ENCODE measurements at regions not wholly inside any gene's neighbourhood (a gene's known extent, or its start where the extent isn't known, plus 50 kb on each side); places are given as distances from the start of the nearest gene placed in this dataset.

DNA sequence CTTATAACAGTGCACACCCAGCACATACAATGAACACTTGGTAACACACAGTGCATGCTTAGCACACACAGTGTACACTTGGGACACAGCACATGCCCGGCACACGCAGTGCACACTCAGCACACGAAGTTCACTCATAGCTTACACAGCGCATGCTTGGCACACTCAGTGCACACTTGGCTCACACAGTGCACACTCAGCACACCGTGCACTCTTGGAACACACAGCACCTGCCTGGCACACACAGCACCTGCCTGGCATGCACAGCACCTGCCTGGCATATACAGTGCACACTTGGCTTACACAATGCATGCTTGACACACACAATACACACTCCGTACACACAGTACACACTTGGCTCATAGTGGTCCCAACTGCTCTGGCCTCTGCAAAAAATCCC, 128.2 kb downstream of the GALR1 start:
- no peak for DNase-seq (ENCODE audit: extremely low spot score in 2 of 2)
- H3K4me3 ChIP-seq = no peak overlapping the region
- TF ChIP-seq, protein P1, sequence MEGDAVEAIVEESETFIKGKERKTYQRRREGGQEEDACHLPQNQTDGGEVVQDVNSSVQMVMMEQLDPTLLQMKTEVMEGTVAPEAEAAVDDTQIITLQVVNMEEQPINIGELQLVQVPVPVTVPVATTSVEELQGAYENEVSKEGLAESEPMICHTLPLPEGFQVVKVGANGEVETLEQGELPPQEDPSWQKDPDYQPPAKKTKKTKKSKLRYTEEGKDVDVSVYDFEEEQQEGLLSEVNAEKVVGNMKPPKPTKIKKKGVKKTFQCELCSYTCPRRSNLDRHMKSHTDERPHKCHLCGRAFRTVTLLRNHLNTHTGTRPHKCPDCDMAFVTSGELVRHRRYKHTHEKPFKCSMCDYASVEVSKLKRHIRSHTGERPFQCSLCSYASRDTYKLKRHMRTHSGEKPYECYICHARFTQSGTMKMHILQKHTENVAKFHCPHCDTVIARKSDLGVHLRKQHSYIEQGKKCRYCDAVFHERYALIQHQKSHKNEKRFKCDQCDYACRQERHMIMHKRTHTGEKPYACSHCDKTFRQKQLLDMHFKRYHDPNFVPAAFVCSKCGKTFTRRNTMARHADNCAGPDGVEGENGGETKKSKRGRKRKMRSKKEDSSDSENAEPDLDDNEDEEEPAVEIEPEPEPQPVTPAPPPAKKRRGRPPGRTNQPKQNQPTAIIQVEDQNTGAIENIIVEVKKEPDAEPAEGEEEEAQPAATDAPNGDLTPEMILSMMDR (IDR thresholded peaks at IDR 0.05) = no peak
- TF ChIP-seq POLR2A (IDR thresholded peaks at IDR 0.05) = no peak
- TF ChIP-seq POLR2AphosphoS5 (IDR thresholded peaks at IDR 0.05; ENCODE audit: insufficient read depth in 1 of 2, low read depth in 1 of 2) = no peak

DNA sequence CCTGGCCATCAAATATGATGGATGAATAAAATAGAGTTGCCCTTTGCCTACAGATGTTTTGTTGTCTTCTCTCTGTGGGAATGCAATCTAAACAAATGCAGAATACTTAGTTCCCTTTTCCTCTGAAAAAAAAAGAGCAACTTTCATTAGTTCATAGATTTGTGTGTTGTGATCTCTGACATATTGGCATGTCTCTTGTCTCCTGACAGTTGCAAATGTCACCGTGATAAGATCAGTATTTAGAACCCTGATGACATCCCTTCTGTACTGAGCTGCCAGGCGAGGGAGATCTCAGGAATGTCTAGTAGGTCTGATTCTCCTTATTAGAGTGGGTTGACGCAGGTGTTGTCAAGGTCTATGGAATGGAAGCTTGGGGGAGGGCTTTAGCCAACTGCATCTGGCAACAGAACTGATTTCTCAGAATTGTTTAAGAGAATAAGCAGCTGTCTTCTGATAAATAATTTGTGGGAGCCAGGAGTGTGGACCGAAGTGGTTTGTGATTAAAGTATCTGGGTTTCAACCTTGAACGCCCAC, 130.4 kb downstream of the GALR1 start:
- H3K4me1 ChIP-seq = no peaks in the 10 kb centered on the region
- H3K36me3 ChIP-seq = no peaks in the 10 kb centered on the region
- DNase-seq (ENCODE audit: extremely low spot score in 2 of 2) = no peak
- TF ChIP-seq, protein P1 (IDR thresholded peaks at IDR 0.05) = no peak
- TF ChIP-seq POLR2A (IDR thresholded peaks at IDR 0.05) (no peak), POLR2AphosphoS5 (IDR thresholded peaks at IDR 0.05; ENCODE audit: insufficient read depth in 1 of 2, low read depth in 1 of 2) (no peak)
- intact Hi-C loops (cut with DNase I) = no loop called here
- H3K9me3 ChIP-seq = no peaks in the 10 kb centered on the region
- no peak overlapping the region for H3K27ac ChIP-seq
- H3K4me3 ChIP-seq = no peak overlapping the region
- H3K27me3 ChIP-seq = no peaks in the 10 kb centered on the region

More for the DNA sequence above, 128.2 kb downstream of the GALR1 start:
- intact Hi-C loops (cut with DNase I) = no loop called here
- H3K27ac ChIP-seq = no peak overlapping the region
- no peaks in the 10 kb centered on the region for H3K4me1 ChIP-seq
- no peaks in the 10 kb centered on the region for H3K36me3 ChIP-seq
- H3K27me3 ChIP-seq = no peaks in the 10 kb centered on the region
- no peaks in the 10 kb centered on the region for H3K9me3 ChIP-seq

DNA sequence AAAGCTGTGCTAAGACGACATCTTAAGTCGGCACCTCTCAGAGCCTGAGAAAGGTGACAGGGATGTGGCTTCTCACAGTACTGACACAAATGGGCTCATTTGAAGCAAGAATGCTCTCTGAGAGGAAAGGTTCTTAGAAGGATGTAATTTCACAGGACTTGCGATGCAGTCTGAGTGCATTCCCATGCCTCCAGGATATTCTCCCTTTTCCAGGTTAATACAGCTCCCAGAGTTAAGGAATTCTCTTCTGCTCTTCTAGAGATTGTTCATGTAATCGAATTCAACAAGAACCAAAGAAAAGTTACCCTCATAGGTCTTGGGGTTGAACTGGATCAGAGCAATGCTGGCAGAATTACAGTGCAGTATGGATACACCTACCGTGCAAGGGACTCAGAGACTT, 131.0 kb downstream of the GALR1 start:
- DNase-seq (ENCODE audit: extremely low spot score in 2 of 2) = no peak
- Histone ChIP-seq H3K27ac (no peak overlapping the region), H3K4me1 (no peaks in the 10 kb centered on the region), H3K27me3 (no peaks in the 10 kb centered on the region), H3K4me3 (no peak overlapping the region), H3K9me3 (no peaks in the 10 kb centered on the region), H3K36me3 (no peaks in the 10 kb centered on the region)
- intact Hi-C loops (cut with DNase I) = no loop called here
- TF ChIP-seq POLR2AphosphoS5 (IDR thresholded peaks at IDR 0.05; ENCODE audit: insufficient read depth in 1 of 2, low read depth in 1 of 2) (no peak), POLR2A (IDR thresholded peaks at IDR 0.05) (no peak)
- TF ChIP-seq, protein P1 (IDR thresholded peaks at IDR 0.05) = no peak

GRCh38 chr18:77392321-77392720, 142.7 kb downstream of the GALR1 start:
- Histone ChIP-seq H3K27ac (no peak overlapping the region), H3K4me3 (no peak overlapping the region), H3K27me3 (no peaks in the 10 kb centered on the region), H3K36me3 (no peaks in the 10 kb centered on the region), H3K9me3 (no peaks in the 10 kb centered on the region), H3K4me1 (no peaks in the 10 kb centered on the region)
- intact Hi-C loops (cut with DNase I) = no loop called here
- no peak for TF ChIP-seq POLR2AphosphoS5 (IDR thresholded peaks at IDR 0.05; ENCODE audit: insufficient read depth in 1 of 2, low read depth in 1 of 2)
- TF ChIP-seq, protein P1 (IDR thresholded peaks at IDR 0.05) = no peak
- no peak for TF ChIP-seq POLR2A (IDR thresholded peaks at IDR 0.05)
- DNase-seq (ENCODE audit: extremely low spot score in 2 of 2) = no peak

DNA sequence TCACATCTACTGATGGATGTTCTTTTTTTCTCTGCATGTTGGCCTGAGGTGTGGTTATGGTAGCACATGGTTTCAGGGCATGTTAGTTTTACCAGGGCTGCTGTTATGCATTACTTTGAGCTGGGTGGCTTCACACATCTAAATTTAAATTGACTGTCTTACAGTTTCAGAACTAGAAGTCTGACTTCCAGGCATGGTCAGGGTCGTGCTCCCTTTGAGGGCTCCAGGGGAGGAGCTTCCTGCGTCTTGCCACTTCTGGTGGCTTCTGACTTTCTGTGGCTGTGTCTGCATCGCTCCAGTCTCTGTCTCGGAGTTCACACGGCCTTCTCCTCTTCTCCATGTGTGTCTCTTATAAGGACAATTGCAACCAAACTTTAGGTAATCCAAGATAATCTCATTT, 143.9 kb downstream of the GALR1 start:
- H3K36me3 ChIP-seq = no peaks in the 10 kb centered on the region
- no peaks in the 10 kb centered on the region for H3K9me3 ChIP-seq
- H3K4me1 ChIP-seq = no peaks in the 10 kb centered on the region
- no peak for DNase-seq (ENCODE audit: extremely low spot score in 2 of 2)
- no peak overlapping the region for H3K4me3 ChIP-seq
- no peak for TF ChIP-seq POLR2AphosphoS5 (IDR thresholded peaks at IDR 0.05; ENCODE audit: insufficient read depth in 1 of 2, low read depth in 1 of 2)
- no peak overlapping the region for H3K27ac ChIP-seq
- H3K27me3 ChIP-seq = no peaks in the 10 kb centered on the region
- intact Hi-C loops (cut with DNase I) = no loop called here

All from vagina (tissue), 2 donors.